ENCODE measurements at regions not wholly inside any gene's neighbourhood (a gene's known extent, or its start where the extent isn't known, plus 50 kb on each side); places are given as distances from the start of the nearest gene placed in this dataset.

DNA sequence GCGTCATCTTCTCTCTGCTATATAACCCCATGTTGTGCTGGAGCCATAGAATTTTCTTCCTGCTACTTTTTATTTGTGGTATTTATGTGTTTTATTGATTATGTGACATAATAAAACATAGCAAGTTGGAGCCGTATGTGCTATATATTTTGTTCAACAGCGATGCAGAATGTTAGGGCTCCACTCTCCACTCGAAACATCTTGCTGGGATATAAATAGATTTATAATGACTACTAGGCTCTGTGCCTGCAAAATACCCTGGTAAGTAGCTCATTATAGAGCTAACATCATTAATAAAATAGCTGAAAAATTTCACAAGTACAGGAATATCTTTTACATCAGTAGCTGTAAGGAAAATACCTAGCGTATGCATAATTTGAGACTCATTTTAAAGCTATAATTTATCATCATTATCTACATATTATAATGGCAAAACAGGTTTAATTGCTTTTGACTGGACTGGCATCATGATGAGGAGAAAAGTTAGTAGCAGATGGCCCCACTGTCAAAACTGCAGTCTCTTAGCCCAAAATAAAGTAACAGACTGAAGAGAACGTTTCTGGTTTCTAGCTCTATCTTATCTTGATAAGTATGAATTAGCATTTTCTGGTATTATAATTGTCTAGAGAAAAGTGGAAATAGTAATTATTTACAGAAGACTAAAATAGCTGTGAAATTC lies 263.0 kb downstream of the NEDD1 start:
- no peaks in the 10 kb centered on the region for H3K36me3 ChIP-seq (ENCODE audit: insufficient read depth, low read length)
- H3K27ac ChIP-seq (ENCODE audit: low read depth, low read length): no peak overlapping the region
- no peaks in the 10 kb centered on the region for H3K27me3 ChIP-seq (ENCODE audit: insufficient read depth, low read length)
- no peaks in the 10 kb centered on the region for H3K4me1 ChIP-seq (ENCODE audit: insufficient read depth, low read length)
- H3K4me3 ChIP-seq (ENCODE audit: insufficient read depth, low read length): no peak overlapping the region
- DNase-seq (ENCODE audit: insufficient read length, low spot score, missing footprints): no peak
- H3K79me2 ChIP-seq (ENCODE audit: insufficient read depth, low read length): no peaks in the 10 kb centered on the region
- H4K20me1 ChIP-seq (ENCODE audit: insufficient read depth, low read length): no peaks in the 10 kb centered on the region
- H3K9me3 ChIP-seq (ENCODE audit: low read depth, low read length): no peaks in the 10 kb centered on the region
- H3K4me2 ChIP-seq (ENCODE audit: insufficient read depth, low read length): no peak overlapping the region
- TF ChIP-seq, protein P1, sequence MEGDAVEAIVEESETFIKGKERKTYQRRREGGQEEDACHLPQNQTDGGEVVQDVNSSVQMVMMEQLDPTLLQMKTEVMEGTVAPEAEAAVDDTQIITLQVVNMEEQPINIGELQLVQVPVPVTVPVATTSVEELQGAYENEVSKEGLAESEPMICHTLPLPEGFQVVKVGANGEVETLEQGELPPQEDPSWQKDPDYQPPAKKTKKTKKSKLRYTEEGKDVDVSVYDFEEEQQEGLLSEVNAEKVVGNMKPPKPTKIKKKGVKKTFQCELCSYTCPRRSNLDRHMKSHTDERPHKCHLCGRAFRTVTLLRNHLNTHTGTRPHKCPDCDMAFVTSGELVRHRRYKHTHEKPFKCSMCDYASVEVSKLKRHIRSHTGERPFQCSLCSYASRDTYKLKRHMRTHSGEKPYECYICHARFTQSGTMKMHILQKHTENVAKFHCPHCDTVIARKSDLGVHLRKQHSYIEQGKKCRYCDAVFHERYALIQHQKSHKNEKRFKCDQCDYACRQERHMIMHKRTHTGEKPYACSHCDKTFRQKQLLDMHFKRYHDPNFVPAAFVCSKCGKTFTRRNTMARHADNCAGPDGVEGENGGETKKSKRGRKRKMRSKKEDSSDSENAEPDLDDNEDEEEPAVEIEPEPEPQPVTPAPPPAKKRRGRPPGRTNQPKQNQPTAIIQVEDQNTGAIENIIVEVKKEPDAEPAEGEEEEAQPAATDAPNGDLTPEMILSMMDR (IDR thresholded peaks at IDR 0.05; ENCODE audit: extremely low read depth, low read depth, low read length): no peak
- H2AFZ ChIP-seq (ENCODE audit: low read length): no peak overlapping the region

DNA sequence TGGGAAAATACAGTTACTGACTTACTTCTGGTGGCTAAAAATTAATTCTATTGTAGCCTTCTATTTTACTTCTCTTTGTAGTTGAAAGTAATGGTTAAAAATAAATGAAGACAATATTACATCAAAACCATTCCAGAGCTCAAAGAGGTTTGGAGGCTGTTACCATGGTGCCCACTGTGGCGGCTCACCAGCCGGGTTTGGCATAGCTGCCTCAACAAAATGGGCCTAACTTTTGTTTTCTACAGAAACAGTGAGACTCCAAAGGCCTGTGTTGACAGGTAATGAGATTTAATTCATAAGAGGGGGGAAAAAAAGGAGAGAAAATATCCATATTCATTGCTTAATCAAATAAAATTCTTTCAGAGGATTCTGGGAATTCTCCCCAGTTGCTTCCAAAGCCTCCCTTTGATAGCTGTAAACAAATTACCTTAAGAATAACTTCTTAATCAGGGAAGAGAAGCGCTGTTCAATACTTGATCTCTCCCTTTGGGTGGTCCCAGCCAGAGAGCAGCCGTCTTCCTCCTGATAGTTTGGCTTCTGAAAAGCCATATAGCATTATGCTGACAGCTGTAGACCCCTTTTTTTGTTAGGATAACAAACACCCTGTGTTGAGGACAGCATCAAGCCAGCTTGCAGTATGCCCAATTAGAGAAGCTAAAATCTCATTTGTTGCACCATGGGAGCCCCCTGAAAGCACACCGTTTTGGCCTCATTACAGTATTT lies 266.8 kb downstream of the NEDD1 start:
- H3K79me2 ChIP-seq (ENCODE audit: insufficient read depth, low read length): no peaks in the 10 kb centered on the region
- no peak overlapping the region for H3K27ac ChIP-seq (ENCODE audit: low read depth, low read length)
- H3K4me3 ChIP-seq (ENCODE audit: insufficient read depth, low read length): no peak overlapping the region
- H3K36me3 ChIP-seq (ENCODE audit: insufficient read depth, low read length): no peaks in the 10 kb centered on the region
- no peak overlapping the region for H3K4me2 ChIP-seq (ENCODE audit: insufficient read depth, low read length)
- no peak overlapping the region for H2AFZ ChIP-seq (ENCODE audit: low read length)
- no peak for DNase-seq (ENCODE audit: insufficient read length, low spot score, missing footprints)
- H3K9me3 ChIP-seq (ENCODE audit: low read depth, low read length): no peaks in the 10 kb centered on the region
- H3K27me3 ChIP-seq (ENCODE audit: insufficient read depth, low read length): no peaks in the 10 kb centered on the region
- H4K20me1 ChIP-seq (ENCODE audit: insufficient read depth, low read length): no peaks in the 10 kb centered on the region
- H3K4me1 ChIP-seq (ENCODE audit: insufficient read depth, low read length): no peaks in the 10 kb centered on the region
- TF ChIP-seq, protein P1 (IDR thresholded peaks at IDR 0.05; ENCODE audit: extremely low read depth, low read depth, low read length): no peak

DNA sequence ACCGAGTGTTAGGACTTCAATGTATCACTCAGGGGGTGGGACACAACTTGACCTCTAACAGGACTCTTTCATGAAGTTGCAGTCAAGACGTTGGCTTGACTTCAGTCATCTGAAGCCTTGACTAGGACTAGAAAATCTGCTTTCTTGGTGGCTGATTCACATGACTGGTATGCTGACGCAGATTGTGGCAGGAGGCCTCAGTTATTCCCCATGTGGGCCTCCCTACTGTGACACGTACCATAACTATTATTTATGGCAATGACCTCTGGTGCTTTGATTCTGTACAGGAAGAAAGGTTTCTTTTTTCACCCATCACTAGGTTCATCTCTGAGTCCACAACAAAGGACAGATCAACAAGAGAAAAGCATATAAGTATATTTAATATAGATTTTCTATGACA lies 270.4 kb downstream of the NEDD1 start:
- H3K79me2 ChIP-seq (ENCODE audit: insufficient read depth, low read length): no peaks in the 10 kb centered on the region
- H2AFZ ChIP-seq (ENCODE audit: low read length): no peak overlapping the region
- no peak for DNase-seq (ENCODE audit: insufficient read length, low spot score, missing footprints)
- TF ChIP-seq, protein P1 (IDR thresholded peaks at IDR 0.05; ENCODE audit: extremely low read depth, low read depth, low read length): no peak
- no peaks in the 10 kb centered on the region for H3K9me3 ChIP-seq (ENCODE audit: low read depth, low read length)
- H4K20me1 ChIP-seq (ENCODE audit: insufficient read depth, low read length): no peaks in the 10 kb centered on the region
- no peak overlapping the region for H3K4me3 ChIP-seq (ENCODE audit: insufficient read depth, low read length)
- H3K4me1 ChIP-seq (ENCODE audit: insufficient read depth, low read length): no peaks in the 10 kb centered on the region
- H3K27me3 ChIP-seq (ENCODE audit: insufficient read depth, low read length): no peaks in the 10 kb centered on the region
- H3K27ac ChIP-seq (ENCODE audit: low read depth, low read length): no peak overlapping the region
- H3K4me2 ChIP-seq (ENCODE audit: insufficient read depth, low read length): no peak overlapping the region
- H3K36me3 ChIP-seq (ENCODE audit: insufficient read depth, low read length): no peaks in the 10 kb centered on the region

DNA sequence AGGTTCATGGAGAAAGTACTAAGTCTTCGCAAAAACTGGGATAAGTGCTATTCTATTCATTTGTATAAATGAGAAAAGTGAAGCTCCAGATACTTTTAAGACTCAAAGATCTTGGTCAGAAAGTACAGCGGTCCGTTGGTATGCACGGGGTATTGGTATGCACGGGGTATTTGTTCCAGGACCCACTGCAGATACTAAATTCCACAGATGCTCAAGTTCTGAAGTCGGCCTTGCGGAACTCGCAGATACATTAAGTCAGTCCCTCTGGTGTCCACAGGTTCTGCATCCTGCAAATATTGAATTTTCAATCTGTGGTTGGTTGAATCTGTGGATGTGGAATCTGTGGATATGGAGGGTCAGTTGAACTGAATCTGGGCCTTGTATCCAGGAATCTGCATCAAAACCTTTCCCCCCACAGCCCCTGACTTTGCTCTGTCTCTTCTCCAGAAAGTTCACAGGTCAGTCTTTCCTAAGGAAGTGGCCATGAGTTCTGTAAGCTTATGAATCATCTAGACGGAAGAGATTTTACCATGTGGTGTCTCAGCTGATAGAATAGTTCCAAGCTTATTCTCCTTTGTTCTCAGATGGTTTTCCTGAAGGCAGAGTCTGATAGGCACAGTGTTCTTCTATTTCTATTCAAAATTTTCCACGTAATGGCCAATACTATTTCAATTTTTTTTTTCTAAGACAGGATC lies 274.7 kb downstream of the NEDD1 start:
- H3K27ac ChIP-seq (ENCODE audit: low read depth, low read length): no peak overlapping the region
- no peak overlapping the region for H3K4me3 ChIP-seq (ENCODE audit: insufficient read depth, low read length)
- no peak for DNase-seq (ENCODE audit: insufficient read length, low spot score, missing footprints)
- no peak overlapping the region for H2AFZ ChIP-seq (ENCODE audit: low read length)
- TF ChIP-seq, protein P1 (IDR thresholded peaks at IDR 0.05; ENCODE audit: extremely low read depth, low read depth, low read length): no peak
- no peaks in the 10 kb centered on the region for H3K27me3 ChIP-seq (ENCODE audit: insufficient read depth, low read length)
- no peaks in the 10 kb centered on the region for H3K36me3 ChIP-seq (ENCODE audit: insufficient read depth, low read length)
- no peaks in the 10 kb centered on the region for H3K79me2 ChIP-seq (ENCODE audit: insufficient read depth, low read length)
- H3K4me1 ChIP-seq (ENCODE audit: insufficient read depth, low read length): no peaks in the 10 kb centered on the region
- no peak overlapping the region for H3K4me2 ChIP-seq (ENCODE audit: insufficient read depth, low read length)
- H3K9me3 ChIP-seq (ENCODE audit: low read depth, low read length): no peaks in the 10 kb centered on the region
- no peaks in the 10 kb centered on the region for H4K20me1 ChIP-seq (ENCODE audit: insufficient read depth, low read length)

Measured in osteoblast (primary cell).